ENCODE measurements at regions not wholly inside any gene's neighbourhood (a gene's known extent, or its start where the extent isn't known, plus 50 kb on each side); places are given as distances from the start of the nearest gene placed in this dataset.

DNA sequence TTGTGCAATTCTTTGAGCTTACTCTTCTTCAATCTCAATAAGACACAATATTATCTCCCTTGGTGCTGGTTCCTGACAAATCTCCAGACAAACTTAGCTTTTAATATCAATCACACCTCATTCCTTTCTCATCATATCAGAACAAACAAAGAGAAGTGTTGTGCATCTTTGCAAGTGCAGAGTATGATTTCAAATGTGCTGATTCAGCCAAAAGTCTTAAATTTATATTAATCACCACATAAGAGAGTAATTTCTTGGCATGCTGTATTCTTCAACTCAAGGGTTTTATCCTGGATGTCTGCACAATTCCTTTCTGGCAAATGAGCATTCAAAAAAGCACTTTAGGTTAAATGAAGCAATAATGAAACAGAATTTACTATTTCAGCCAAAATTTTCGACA, 877.8 kb downstream of the ANKRD7 start:
- Histone ChIP-seq H3K27me3 (no peaks in the 10 kb centered on the region), H3K4me3 (no peak overlapping the region), H3K9me3 (no peaks in the 10 kb centered on the region), H3K27ac (no peak overlapping the region), H3K36me3 (no peaks in the 10 kb centered on the region), H3K4me1 (no peaks in the 10 kb centered on the region)
- TF ChIP-seq, protein P1, sequence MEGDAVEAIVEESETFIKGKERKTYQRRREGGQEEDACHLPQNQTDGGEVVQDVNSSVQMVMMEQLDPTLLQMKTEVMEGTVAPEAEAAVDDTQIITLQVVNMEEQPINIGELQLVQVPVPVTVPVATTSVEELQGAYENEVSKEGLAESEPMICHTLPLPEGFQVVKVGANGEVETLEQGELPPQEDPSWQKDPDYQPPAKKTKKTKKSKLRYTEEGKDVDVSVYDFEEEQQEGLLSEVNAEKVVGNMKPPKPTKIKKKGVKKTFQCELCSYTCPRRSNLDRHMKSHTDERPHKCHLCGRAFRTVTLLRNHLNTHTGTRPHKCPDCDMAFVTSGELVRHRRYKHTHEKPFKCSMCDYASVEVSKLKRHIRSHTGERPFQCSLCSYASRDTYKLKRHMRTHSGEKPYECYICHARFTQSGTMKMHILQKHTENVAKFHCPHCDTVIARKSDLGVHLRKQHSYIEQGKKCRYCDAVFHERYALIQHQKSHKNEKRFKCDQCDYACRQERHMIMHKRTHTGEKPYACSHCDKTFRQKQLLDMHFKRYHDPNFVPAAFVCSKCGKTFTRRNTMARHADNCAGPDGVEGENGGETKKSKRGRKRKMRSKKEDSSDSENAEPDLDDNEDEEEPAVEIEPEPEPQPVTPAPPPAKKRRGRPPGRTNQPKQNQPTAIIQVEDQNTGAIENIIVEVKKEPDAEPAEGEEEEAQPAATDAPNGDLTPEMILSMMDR (IDR thresholded peaks at IDR 0.05), result no peak
- no peak for TF ChIP-seq POLR2AphosphoS5 (IDR thresholded peaks at IDR 0.05; ENCODE audit: insufficient read depth in 1 of 2, low read depth in 1 of 2)
- TF ChIP-seq POLR2A (IDR thresholded peaks at IDR 0.05), result no peak
- intact Hi-C loops (cut with DNase I), result no loop called here
- DNase-seq (ENCODE audit: extremely low spot score in 2 of 2), result no peak

DNA sequence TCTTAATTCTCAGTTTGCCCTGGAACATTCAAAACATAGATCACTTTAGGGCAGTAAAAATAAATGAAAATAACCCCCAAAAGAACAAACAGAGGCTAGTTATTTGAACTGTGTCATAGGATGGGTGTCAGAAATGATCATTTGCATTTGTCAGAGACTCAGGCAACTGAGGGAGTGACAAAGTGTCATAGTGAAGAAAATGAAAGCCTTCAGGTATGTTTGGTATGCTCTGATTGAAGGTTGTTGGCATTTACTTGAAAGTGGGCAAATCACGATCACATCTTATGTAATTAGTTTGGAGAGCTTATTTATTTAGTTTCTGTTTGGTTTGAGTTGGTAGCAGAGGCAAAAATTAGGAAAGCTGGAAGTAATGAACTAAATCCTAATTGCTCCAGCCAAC, 880.9 kb downstream of the ANKRD7 start:
- no peaks in the 10 kb centered on the region for H3K27me3 ChIP-seq
- TF ChIP-seq, protein P1 (IDR thresholded peaks at IDR 0.05), result no peak
- TF ChIP-seq POLR2AphosphoS5 (IDR thresholded peaks at IDR 0.05; ENCODE audit: insufficient read depth in 1 of 2, low read depth in 1 of 2), result no peak
- no peak for TF ChIP-seq POLR2A (IDR thresholded peaks at IDR 0.05)
- H3K36me3 ChIP-seq, result no peaks in the 10 kb centered on the region
- no peaks in the 10 kb centered on the region for H3K4me1 ChIP-seq
- no peaks in the 10 kb centered on the region for H3K9me3 ChIP-seq
- H3K27ac ChIP-seq, result no peak overlapping the region
- intact Hi-C loops (cut with DNase I), result no loop called here
- no peak for DNase-seq (ENCODE audit: extremely low spot score in 2 of 2)
- no peak overlapping the region for H3K4me3 ChIP-seq

DNA sequence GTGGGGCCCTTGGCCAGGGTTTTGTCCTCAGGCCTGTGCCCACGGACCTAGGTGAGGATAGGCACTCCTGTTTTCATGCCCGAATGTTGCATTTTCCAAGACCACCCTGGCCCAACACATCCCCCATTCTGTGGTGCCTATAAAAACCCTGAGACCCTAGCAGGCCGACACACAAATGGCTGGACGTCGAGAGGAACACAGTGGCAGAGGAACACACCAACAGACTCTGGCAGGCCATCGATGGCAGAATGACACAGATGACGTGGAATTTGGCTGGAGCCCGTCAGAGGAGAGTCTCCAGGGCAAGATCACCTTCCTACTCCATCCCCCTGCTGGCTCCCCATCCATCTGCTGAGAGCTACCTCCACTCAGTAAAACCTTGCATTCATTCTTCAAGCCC, 898.8 kb downstream of the ANKRD7 start:
- DNase-seq (ENCODE audit: extremely low spot score in 2 of 2), result no peak
- intact Hi-C loops (cut with DNase I), result no loop called here
- TF ChIP-seq POLR2AphosphoS5 (IDR thresholded peaks at IDR 0.05; ENCODE audit: insufficient read depth in 1 of 2, low read depth in 1 of 2), result no peak
- no peak for TF ChIP-seq POLR2A (IDR thresholded peaks at IDR 0.05)
- TF ChIP-seq, protein P1 (IDR thresholded peaks at IDR 0.05), result no peak
- H3K36me3 ChIP-seq, result no peaks in the 10 kb centered on the region
- no peak overlapping the region for H3K27ac ChIP-seq
- H3K4me1 ChIP-seq, result no peaks in the 10 kb centered on the region
- H3K27me3 ChIP-seq, result no peaks in the 10 kb centered on the region
- no peak overlapping the region for H3K4me3 ChIP-seq
- no peaks in the 10 kb centered on the region for H3K9me3 ChIP-seq

DNA sequence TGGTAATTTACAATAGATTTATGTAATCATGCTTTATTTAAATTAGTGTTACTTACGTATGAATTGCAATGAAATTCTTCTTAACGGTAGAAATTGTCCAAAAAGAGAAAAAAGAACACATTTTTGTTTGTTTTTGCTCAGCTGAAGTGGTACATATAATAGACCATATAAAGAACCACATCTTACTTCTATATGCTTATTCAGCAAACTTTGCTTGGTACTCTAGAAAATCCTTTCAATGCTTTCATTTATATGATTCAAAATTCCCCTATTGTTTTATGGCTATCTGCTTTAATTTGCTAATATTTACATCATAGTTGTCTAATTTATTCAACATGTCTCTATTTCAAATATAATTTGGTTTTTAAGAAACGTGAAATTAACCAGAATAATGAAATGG, 903.2 kb downstream of the ANKRD7 start:
- no peak for DNase-seq (ENCODE audit: extremely low spot score in 2 of 2)
- H3K36me3 ChIP-seq, result no peaks in the 10 kb centered on the region

DNA sequence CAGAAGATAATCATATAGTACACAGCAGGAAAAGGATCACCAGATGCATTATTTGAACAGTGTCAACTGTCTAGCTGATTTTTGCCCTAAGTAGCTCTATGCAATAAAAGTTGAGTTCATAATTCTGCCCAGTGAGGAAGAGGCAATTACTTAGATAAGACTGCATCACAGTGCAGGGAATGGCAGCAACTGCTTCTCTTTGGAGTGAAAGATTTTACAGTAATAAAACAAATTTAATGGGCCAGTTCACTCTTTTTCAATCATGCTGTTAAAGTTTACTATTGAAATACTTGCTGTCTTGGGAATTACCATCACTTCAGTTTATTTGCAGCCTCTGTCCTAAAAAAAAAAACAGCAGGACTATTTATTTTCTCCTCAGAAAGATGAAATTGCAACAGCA, 907.9 kb downstream of the ANKRD7 start:
- intact Hi-C loops (cut with DNase I), result no loop called here
- TF ChIP-seq POLR2AphosphoS5 (IDR thresholded peaks at IDR 0.05; ENCODE audit: insufficient read depth in 1 of 2, low read depth in 1 of 2), result no peak
- TF ChIP-seq, protein P1 (IDR thresholded peaks at IDR 0.05), result no peak
- Histone ChIP-seq H3K27ac (no peak overlapping the region), H3K27me3 (no peaks in the 10 kb centered on the region), H3K9me3 (no peaks in the 10 kb centered on the region), H3K4me3 (no peak overlapping the region), H3K4me1 (no peaks in the 10 kb centered on the region), H3K36me3 (no peaks in the 10 kb centered on the region)
- no peak for DNase-seq (ENCODE audit: extremely low spot score in 2 of 2)

More for the DNA sequence above, 903.2 kb downstream of the ANKRD7 start:
- TF ChIP-seq, protein P1 (IDR thresholded peaks at IDR 0.05), result no peak
- no peak overlapping the region for H3K27ac ChIP-seq
- no peaks in the 10 kb centered on the region for H3K4me1 ChIP-seq
- intact Hi-C loops (cut with DNase I), result no loop called here
- H3K4me3 ChIP-seq, result no peak overlapping the region
- H3K9me3 ChIP-seq, result no peaks in the 10 kb centered on the region
- no peaks in the 10 kb centered on the region for H3K27me3 ChIP-seq

Data from vagina (tissue), 2 donors.